ENCODE measurements at regions not wholly inside any gene's neighbourhood (a gene's known extent, or its start where the extent isn't known, plus 50 kb on each side); places are given as distances from the start of the nearest gene placed in this dataset.
"Not testable (repeated sequence)": the region's sequence is repeated elsewhere in the genome, so short reads cannot be mapped to it uniquely, and the experiment has no call there.

GRCh38 chr5:89827359-89827758, 582.2 kb downstream of the CETN3 start:
- DNase-seq = no peak

GRCh38 chr5:89826938-89827337, 582.6 kb downstream of the CETN3 start:
- no peak for DNase-seq

- no peak for DNase-seq
Observed at GRCh38 chr5:89823046-89823445, 586.5 kb downstream of the CETN3 start.

- no peak for DNase-seq
Observed at GRCh38 chr5:89817841-89818240, 591.7 kb downstream of the CETN3 start.

GRCh38 chr5:89816038-89816437, 593.5 kb downstream of the CETN3 start:
- DNase-seq = no peak

GRCh38 chr5:89800735-89801134, 608.8 kb downstream of the CETN3 start:
- DNase-seq = not testable (repeated sequence)

- DNase-seq = not testable (repeated sequence)
Observed at GRCh38 chr5:89794504-89794903, 615.1 kb downstream of the CETN3 start.

GRCh38 chr5:89779734-89780133, 629.8 kb downstream of the CETN3 start:
- DNase-seq = not testable (repeated sequence)

- DNase-seq = no peak
Observed at GRCh38 chr5:89777758-89778157, 631.8 kb downstream of the CETN3 start.

- DNase-seq = no peak
Observed at GRCh38 chr5:89769975-89770374, 639.6 kb downstream of the CETN3 start.

- DNase-seq = no peak
Observed at GRCh38 chr5:89759802-89760201, 649.8 kb downstream of the CETN3 start.

GRCh38 chr5:89758146-89758545, 651.4 kb downstream of the CETN3 start:
- DNase-seq = no peak

GRCh38 chr5:89756955-89757354, 652.6 kb downstream of the CETN3 start:
- DNase-seq = no peak

- no peak for DNase-seq
Observed at GRCh38 chr5:89755024-89755423, 654.5 kb downstream of the CETN3 start.

- DNase-seq = no peak
Observed at GRCh38 chr5:89735082-89735481, 674.5 kb downstream of the CETN3 start.

GRCh38 chr5:89733772-89734171, 675.8 kb downstream of the CETN3 start:
- no peak for DNase-seq

- no peak for DNase-seq
Observed at GRCh38 chr5:89729623-89730301, 679.8 kb downstream of the CETN3 start.

GRCh38 chr5:89728750-89729149, 680.8 kb downstream of the CETN3 start:
- DNase-seq = no peak

GRCh38 chr5:89728134-89728533, 681.4 kb downstream of the CETN3 start:
- DNase-seq = no peak

- no peak for DNase-seq
Observed at GRCh38 chr5:89724379-89725095, 685.0 kb downstream of the CETN3 start.

- no peak for DNase-seq
Observed at GRCh38 chr5:89723907-89724306, 685.6 kb downstream of the CETN3 start.

GRCh38 chr5:89722538-89722937, 687.0 kb downstream of the CETN3 start:
- no peak for DNase-seq

- no peak for DNase-seq
Observed at GRCh38 chr5:89721931-89722330, 687.6 kb downstream of the CETN3 start.

- DNase-seq = no peak
Observed at GRCh38 chr5:89721353-89721752, 688.2 kb downstream of the CETN3 start.
